Panc1 (cell line): ENCODE measurements at regions not wholly inside any gene's neighbourhood (a gene's known extent, or its start where the extent isn't known, plus 50 kb on each side); places are given as distances from the start of the nearest gene placed in this dataset.

Experiments
- ATAC-seq: fragments of 200-7000 bp; cut with Tn5 transposase; 2 replicates; pipeline ENCODE4 v1.9.1; 2020; ENCODE audit warnings: mild to moderate bottlenecking, moderate library complexity
- BruUV-seq: library from RNA; stranded (reverse); fragments of 400-500 nt; replicated peaks from 2 replicates; lab custom pipeline; 2021; lab: Mats Ljungman, UMichigan
- CTCF ChIA-PET: fragments of 300-600 bp; sonication (Branson Sonifier 250); formaldehyde crosslinking; loops from one replicate; lab custom pipeline; 2022; ENCODE audit warnings: antibody characterized with exemption; lab: Charles Lee
- POLR2A ChIA-PET: fragments of 300-600 bp; sonication (Branson Sonifier 250); formaldehyde crosslinking; loops from one replicate; lab custom pipeline; 2022; ENCODE audit warnings: antibody characterized with exemption; lab: Charles Lee
- DNase-seq: peaks from one replicate; pipeline ENCODE4 v3.0.0-alpha.2; 2010; ENCODE audit warnings: low read depth, low spot score
- H3K27ac ChIP-seq: 2 replicates; pipeline ENCODE4 v1.5.1; 2011; ENCODE audit warnings: mild to moderate bottlenecking, low read length, inconsistent platforms
- H3K27me3 ChIP-seq: fragments of 200-500 bp; sonication (Bioruptor generic); 2 replicates; pipeline ENCODE4 v1.6.0; 2014; ENCODE audit warnings: low read length, inconsistent platforms; ENCODE audit not compliant: control insufficient read depth, insufficient read depth
- H3K36me3 ChIP-seq: fragments of 200-500 bp; sonication (Bioruptor generic); 2 replicates; pipeline ENCODE4 v1.5.1; 2014; ENCODE audit warnings: inconsistent platforms, mild to moderate bottlenecking, low read length, moderate library complexity; ENCODE audit not compliant: control insufficient read depth, insufficient read depth
- H3K4me1 ChIP-seq: 2 replicates; pipeline ENCODE4 v1.5.1; 2011; ENCODE audit warnings: inconsistent platforms, mild to moderate bottlenecking, low read length, moderate library complexity; ENCODE audit not compliant: control insufficient read depth, insufficient read depth
- H3K4me3 ChIP-seq, 2 experiments: 2 replicates each; pipeline ENCODE4 v1.5.1; 2011 to 2012; ENCODE audit warnings: low read depth in 2 of 2, low read length in 2 of 2, mild to moderate bottlenecking in 2 of 2, inconsistent platforms in 1 of 2, moderate library complexity in 1 of 2
- H3K9me3 ChIP-seq: fragments of 200-500 bp; sonication (Bioruptor generic); 2 replicates; pipeline ENCODE4 v1.5.1; 2014; ENCODE audit warnings: low read depth, mild to moderate bottlenecking, inconsistent platforms, low read length, moderate library complexity; ENCODE audit not compliant: control insufficient read depth, insufficient read depth
- POLR2AphosphoS5 ChIP-seq: IDR thresholded peaks from 2 replicates; pipeline ENCODE4 v1.6.1; 2012; ENCODE audit warnings: mild to moderate bottlenecking, low read depth, low read length, moderate library complexity
- SIN3A ChIP-seq: IDR thresholded peaks from 2 replicates; pipeline ENCODE4 v1.6.1; 2012; ENCODE audit warnings: low read depth, mild to moderate bottlenecking, low read length, moderate library complexity, borderline replicate concordance; ENCODE audit not compliant: insufficient read depth
- TCF7L2 ChIP-seq: IDR thresholded peaks from 2 replicates; pipeline ENCODE4 v1.6.1; 2011; ENCODE audit warnings: mild to moderate bottlenecking, low read depth, low read length, inconsistent platforms
- in situ Hi-C: cut with HindIII; loops from 2 replicates; pipeline ENCODE4 v1.10.0; 2016; ENCODE audit warnings: low sequenced_read_pairs, low pct_unique_long_range_greater_than_20kb
- intact Hi-C: fragments of 100-400 bp; cut with micrococcal nuclease; formaldehyde crosslinking; loops from one replicate; pipeline ENCODE4 v1.10.0; 2022; ENCODE audit not compliant: unreplicated experiment
- TF ChIP-seq, protein P1 (sequence below), 2 experiments: IDR thresholded peaks; 2 replicates each; pipeline ENCODE4 v1.6.1; 2011 to 2012; ENCODE audit warnings: low read depth in 2 of 2, control low read depth in 1 of 2, low read length in 1 of 2, mild to moderate bottlenecking in 1 of 2, moderate library complexity in 1 of 2; ENCODE audit not compliant: insufficient read depth in 1 of 2
- TF ChIP-seq, protein P2 (sequence below): fragments of 450-650 bp; IDR thresholded peaks from 2 replicates; pipeline ENCODE4 v1.5.1; 2017; ENCODE audit warnings: mild to moderate bottlenecking

DNA sequence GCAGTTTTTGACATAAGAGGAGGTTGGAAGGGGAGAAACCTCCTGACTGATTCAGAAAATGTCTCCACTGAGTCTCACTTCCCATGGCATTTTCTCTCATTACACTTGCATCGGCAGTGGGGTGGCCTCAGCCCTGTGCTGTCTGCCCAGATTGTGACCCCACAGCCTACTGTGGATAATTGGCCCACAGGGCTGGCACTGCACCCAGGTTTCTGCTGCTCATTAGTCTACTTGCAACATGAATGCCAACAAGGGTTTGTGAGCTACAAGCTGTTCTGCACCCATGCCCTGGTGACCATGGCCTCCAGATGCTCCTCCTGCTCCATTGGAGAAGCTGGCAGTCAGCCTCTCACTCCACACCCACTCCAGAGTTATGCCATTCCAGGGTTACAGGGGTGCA is 296.0 kb downstream of the CTTN start:
- Histone ChIP-seq H3K4me3 (no peak overlapping the region), H3K4me1 (no peaks in the 10 kb centered on the region), H3K36me3 (no peaks in the 10 kb centered on the region), H3K27me3 (peaks cover 10% of the 10 kb centered on the region), H3K9me3 (no peaks in the 10 kb centered on the region), H3K27ac (no peak overlapping the region)
- in situ Hi-C loops (no loop called here), intact Hi-C loops (no loop called here)
- no peak for DNase-seq
- ChIA-PET CTCF (interaction anchor here (0.6 kb wide), 1 partner anchor 20 kb away, joined by 4 read pairs; no protein-coding TSS in a partner anchor), POLR2A (no interaction called here)
- BruUV-seq, result no TSS peak
- no peak for ATAC-seq
- TF ChIP-seq TCF7L2 (no peak), POLR2AphosphoS5 (no peak), SIN3A (no peak)
- TF ChIP-seq, protein P1, sequence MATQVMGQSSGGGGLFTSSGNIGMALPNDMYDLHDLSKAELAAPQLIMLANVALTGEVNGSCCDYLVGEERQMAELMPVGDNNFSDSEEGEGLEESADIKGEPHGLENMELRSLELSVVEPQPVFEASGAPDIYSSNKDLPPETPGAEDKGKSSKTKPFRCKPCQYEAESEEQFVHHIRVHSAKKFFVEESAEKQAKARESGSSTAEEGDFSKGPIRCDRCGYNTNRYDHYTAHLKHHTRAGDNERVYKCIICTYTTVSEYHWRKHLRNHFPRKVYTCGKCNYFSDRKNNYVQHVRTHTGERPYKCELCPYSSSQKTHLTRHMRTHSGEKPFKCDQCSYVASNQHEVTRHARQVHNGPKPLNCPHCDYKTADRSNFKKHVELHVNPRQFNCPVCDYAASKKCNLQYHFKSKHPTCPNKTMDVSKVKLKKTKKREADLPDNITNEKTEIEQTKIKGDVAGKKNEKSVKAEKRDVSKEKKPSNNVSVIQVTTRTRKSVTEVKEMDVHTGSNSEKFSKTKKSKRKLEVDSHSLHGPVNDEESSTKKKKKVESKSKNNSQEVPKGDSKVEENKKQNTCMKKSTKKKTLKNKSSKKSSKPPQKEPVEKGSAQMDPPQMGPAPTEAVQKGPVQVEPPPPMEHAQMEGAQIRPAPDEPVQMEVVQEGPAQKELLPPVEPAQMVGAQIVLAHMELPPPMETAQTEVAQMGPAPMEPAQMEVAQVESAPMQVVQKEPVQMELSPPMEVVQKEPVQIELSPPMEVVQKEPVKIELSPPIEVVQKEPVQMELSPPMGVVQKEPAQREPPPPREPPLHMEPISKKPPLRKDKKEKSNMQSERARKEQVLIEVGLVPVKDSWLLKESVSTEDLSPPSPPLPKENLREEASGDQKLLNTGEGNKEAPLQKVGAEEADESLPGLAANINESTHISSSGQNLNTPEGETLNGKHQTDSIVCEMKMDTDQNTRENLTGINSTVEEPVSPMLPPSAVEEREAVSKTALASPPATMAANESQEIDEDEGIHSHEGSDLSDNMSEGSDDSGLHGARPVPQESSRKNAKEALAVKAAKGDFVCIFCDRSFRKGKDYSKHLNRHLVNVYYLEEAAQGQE (IDR thresholded peaks at IDR 0.05; ENCODE audit: insufficient read depth in 1 of 2, low read depth in 2 of 2, low read length in 1 of 2), result no peak
- TF ChIP-seq, protein P2, sequence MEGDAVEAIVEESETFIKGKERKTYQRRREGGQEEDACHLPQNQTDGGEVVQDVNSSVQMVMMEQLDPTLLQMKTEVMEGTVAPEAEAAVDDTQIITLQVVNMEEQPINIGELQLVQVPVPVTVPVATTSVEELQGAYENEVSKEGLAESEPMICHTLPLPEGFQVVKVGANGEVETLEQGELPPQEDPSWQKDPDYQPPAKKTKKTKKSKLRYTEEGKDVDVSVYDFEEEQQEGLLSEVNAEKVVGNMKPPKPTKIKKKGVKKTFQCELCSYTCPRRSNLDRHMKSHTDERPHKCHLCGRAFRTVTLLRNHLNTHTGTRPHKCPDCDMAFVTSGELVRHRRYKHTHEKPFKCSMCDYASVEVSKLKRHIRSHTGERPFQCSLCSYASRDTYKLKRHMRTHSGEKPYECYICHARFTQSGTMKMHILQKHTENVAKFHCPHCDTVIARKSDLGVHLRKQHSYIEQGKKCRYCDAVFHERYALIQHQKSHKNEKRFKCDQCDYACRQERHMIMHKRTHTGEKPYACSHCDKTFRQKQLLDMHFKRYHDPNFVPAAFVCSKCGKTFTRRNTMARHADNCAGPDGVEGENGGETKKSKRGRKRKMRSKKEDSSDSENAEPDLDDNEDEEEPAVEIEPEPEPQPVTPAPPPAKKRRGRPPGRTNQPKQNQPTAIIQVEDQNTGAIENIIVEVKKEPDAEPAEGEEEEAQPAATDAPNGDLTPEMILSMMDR, result no peak

DNA sequence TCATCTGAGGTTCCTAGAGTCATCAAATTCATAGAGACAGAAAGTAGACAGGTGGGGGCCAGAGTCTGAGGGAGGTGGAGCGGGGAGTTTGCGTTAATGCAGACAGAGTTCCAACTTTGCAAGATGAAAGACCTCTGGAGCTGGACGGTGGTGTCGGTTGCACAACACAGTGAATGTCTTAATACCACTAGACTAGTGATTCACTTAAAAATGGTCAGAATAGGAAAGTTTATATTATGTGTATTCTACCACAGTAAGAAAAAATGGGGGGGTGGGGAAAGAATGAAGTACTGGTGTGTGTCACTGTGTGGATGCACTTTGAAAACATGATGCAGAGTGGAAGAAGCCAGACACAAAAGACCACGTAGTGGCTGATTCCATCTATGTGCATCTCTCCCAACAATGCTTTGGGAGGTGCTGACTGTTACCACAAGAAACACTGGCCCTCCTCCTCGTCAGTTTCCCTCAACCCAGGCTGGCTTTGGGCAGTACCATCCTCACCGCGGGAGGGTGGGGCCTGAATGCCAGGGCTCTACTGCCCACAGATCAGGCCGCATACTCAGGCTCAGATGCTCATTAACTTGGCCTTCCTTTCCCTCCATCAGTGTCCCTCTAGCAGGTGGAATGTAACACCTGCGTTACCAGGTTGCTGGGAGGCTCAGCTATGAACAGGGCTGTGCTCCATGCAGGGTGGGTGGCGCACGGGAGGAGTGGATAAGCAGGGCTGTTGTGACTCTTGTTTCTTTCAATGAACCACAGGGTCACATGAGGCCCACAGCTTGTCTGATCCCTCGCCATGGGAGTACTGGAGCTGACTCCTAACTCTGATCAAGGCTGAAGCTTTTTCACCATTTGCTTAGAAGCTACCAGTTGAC is 297.0 kb downstream of the CTTN start:
- DNase-seq (no peak), ATAC-seq (no peak)
- CTCF ChIA-PET, result no interaction called here
- no peaks in the 10 kb centered on the region for H3K4me1 ChIP-seq
- intact Hi-C loops (no loop called here), in situ Hi-C loops (no loop called here)
- H3K36me3 ChIP-seq, result no peaks in the 10 kb centered on the region
- BruUV-seq, result no TSS peak
- no peaks in the 10 kb centered on the region for H3K9me3 ChIP-seq
- H3K4me3 ChIP-seq, result no peak overlapping the region
- no peak overlapping the region for H3K27ac ChIP-seq
- POLR2A ChIA-PET, result no interaction called here
- H3K27me3 ChIP-seq, result peaks cover 10% of the 10 kb centered on the region
- no peak for TF ChIP-seq POLR2AphosphoS5
- TF ChIP-seq, protein P1 (IDR thresholded peaks at IDR 0.05; ENCODE audit: insufficient read depth in 1 of 2, low read depth in 2 of 2, low read length in 1 of 2), result no peak
- no peak for TF ChIP-seq SIN3A
- TF ChIP-seq, protein P2, result no peak
- TF ChIP-seq TCF7L2, result no peak
